ENCODE measurements at regions not wholly inside any gene's neighbourhood (a gene's known extent, or its start where the extent isn't known, plus 50 kb on each side); places are given as distances from the start of the nearest gene placed in this dataset.

DNA sequence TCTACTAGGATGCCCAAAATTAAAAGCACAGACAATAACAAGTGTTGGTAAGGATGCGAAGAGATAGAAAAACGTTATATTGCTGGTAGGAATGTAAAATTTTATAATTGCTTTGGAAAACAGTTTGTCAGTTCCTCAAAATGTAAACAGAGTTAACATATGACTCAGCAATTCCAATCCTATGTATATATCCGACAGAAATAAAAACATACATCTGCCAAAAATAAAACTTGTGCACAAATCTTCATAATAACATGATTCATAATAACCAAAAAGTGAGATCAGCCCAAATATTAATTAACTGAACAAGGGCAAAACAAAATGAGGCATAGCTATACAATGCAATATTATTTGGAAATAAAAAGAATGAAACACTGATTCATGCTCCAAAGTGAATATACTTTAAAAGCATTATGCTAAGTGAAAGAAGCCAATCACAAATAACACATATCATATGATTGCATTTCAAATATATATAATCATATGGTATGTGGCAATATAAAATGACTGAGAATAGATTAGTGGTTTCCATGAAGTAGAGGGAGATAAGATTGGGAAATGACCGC is 609.3 kb downstream of the IGSF11 start:
- Histone ChIP-seq H3K9me3 (ENCODE audit: insufficient read depth, low read length) (no peaks in the 10 kb centered on the region), H3K4me3 (ENCODE audit: low read length) (no peak overlapping the region), H3K9ac (ENCODE audit: low read length) (no peak overlapping the region), H3K27ac (ENCODE audit: low read length) (no peak overlapping the region), H3K4me2 (ENCODE audit: low read length) (no peak overlapping the region), H3K36me3 (replicated peaks; ENCODE audit: low read depth, low read length) (no peaks in the 10 kb centered on the region), H3K79me2 (ENCODE audit: low read length) (no peaks in the 10 kb centered on the region), H3K27me3 (ENCODE audit: low read depth, low read length) (no peaks in the 10 kb centered on the region), H3K4me1 (ENCODE audit: low read length) (no peaks in the 10 kb centered on the region), H2AFZ (ENCODE audit: low read depth, low read length) (no peak overlapping the region), H4K20me1 (ENCODE audit: insufficient read depth, low read length) (no peaks in the 10 kb centered on the region)
- TF ChIP-seq, protein P1, sequence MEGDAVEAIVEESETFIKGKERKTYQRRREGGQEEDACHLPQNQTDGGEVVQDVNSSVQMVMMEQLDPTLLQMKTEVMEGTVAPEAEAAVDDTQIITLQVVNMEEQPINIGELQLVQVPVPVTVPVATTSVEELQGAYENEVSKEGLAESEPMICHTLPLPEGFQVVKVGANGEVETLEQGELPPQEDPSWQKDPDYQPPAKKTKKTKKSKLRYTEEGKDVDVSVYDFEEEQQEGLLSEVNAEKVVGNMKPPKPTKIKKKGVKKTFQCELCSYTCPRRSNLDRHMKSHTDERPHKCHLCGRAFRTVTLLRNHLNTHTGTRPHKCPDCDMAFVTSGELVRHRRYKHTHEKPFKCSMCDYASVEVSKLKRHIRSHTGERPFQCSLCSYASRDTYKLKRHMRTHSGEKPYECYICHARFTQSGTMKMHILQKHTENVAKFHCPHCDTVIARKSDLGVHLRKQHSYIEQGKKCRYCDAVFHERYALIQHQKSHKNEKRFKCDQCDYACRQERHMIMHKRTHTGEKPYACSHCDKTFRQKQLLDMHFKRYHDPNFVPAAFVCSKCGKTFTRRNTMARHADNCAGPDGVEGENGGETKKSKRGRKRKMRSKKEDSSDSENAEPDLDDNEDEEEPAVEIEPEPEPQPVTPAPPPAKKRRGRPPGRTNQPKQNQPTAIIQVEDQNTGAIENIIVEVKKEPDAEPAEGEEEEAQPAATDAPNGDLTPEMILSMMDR (IDR thresholded peaks at IDR 0.05; ENCODE audit: low read depth, low read length), result no peak
- no peak for TF ChIP-seq EZH2phosphoT487 (IDR thresholded peaks at IDR 0.05; ENCODE audit: low read depth)

DNA sequence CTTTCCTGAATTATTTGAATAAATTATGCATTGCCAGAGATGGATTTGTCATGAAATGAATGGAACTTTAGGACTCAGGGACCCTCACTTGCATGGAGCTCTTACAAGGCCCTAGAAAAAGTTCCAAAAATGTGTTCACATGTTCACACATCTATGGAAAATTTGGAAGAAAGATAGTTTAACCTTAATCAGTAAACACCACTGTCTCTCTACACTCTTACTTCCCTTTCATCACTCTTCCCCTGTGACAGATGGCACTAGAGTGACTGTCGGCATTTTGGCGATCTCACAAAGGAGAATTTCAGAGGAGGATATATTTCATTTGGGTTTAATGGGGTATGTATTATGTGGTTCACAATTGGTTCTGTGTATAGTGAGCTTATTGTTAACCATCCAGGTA is 600.8 kb downstream of the IGSF11 start:
- TF ChIP-seq EZH2phosphoT487 (IDR thresholded peaks at IDR 0.05; ENCODE audit: low read depth), result no peak
- TF ChIP-seq, protein P1 (IDR thresholded peaks at IDR 0.05; ENCODE audit: low read depth, low read length), result no peak
- H3K4me2 ChIP-seq (ENCODE audit: low read length), result no peak overlapping the region
- no peaks in the 10 kb centered on the region for H3K4me1 ChIP-seq (ENCODE audit: low read length)
- H3K79me2 ChIP-seq (ENCODE audit: low read length), result no peaks in the 10 kb centered on the region
- H3K27me3 ChIP-seq (ENCODE audit: low read depth, low read length), result no peaks in the 10 kb centered on the region
- no peak overlapping the region for H3K9ac ChIP-seq (ENCODE audit: low read length)
- H3K9me3 ChIP-seq (ENCODE audit: insufficient read depth, low read length), result no peaks in the 10 kb centered on the region
- no peak overlapping the region for H3K4me3 ChIP-seq (ENCODE audit: low read length)
- H3K36me3 ChIP-seq (replicated peaks; ENCODE audit: low read depth, low read length), result no peaks in the 10 kb centered on the region
- H2AFZ ChIP-seq (ENCODE audit: low read depth, low read length), result no peak overlapping the region
- no peak overlapping the region for H3K27ac ChIP-seq (ENCODE audit: low read length)
- no peaks in the 10 kb centered on the region for H4K20me1 ChIP-seq (ENCODE audit: insufficient read depth, low read length)

DNA sequence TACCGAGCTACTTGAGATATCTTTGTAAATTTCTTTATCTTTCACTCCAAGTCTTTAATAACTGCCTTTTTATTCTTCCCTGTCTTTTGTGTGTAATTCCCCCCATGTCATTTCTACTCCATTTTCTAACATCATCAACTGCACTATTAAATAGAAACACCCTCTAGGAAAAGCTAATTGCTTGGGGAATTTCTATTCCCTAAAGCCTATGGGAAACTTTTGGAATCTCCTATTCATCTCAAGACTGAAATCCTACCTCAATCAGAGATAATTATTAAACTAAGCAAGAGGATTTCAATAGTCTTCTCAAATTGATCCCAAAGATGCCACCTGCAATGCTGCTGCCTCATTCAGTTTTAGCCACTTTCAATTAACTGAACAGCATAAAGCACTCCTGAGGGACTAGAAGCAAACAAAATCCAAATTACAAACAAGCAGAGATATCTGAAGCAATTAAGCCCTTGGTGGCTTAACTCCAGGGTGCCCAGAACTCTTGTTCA is 598.7 kb downstream of the IGSF11 start:
- Histone ChIP-seq H3K9me3 (ENCODE audit: insufficient read depth, low read length) (no peaks in the 10 kb centered on the region), H3K79me2 (ENCODE audit: low read length) (no peaks in the 10 kb centered on the region)
- TF ChIP-seq, protein P1 (IDR thresholded peaks at IDR 0.05; ENCODE audit: low read depth, low read length), result no peak
- TF ChIP-seq EZH2phosphoT487 (IDR thresholded peaks at IDR 0.05; ENCODE audit: low read depth), result no peak

DNA sequence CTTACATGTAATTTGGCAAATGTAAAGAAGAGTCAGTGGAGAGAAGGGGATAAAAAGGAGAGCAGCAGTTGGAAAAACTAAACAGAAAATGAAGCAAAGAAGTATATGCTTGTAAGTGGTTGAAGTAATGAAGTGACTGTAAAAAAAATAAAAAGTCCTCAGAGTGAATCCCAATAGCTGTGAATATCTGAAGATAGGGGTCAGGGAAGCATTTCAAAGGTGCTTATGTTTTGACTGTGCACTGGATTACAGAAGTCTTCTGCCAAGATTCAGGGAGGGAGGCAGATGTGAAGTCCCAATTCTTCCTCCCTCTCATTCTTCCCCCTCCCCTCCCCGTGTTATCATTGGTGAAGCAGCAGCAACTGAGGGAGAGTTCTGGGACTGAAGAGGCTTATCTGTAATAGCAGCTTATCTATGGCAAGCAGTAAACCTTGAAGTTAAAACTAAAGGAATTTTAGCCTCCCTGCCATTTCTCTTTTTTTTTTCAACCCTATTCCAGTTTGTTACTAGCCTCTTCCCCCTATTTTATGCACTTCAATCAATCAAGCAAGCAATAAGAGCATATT is 597.9 kb downstream of the IGSF11 start:
- no peak overlapping the region for H3K4me3 ChIP-seq (ENCODE audit: low read length)
- TF ChIP-seq EZH2phosphoT487 (IDR thresholded peaks at IDR 0.05; ENCODE audit: low read depth), result no peak
- TF ChIP-seq, protein P1 (IDR thresholded peaks at IDR 0.05; ENCODE audit: low read depth, low read length), result no peak
- H3K36me3 ChIP-seq (replicated peaks; ENCODE audit: low read depth, low read length), result no peaks in the 10 kb centered on the region
- H3K79me2 ChIP-seq (ENCODE audit: low read length), result no peaks in the 10 kb centered on the region
- no peaks in the 10 kb centered on the region for H4K20me1 ChIP-seq (ENCODE audit: insufficient read depth, low read length)
- no peaks in the 10 kb centered on the region for H3K27me3 ChIP-seq (ENCODE audit: low read depth, low read length)
- H3K4me2 ChIP-seq (ENCODE audit: low read length), result no peak overlapping the region
- H3K9ac ChIP-seq (ENCODE audit: low read length), result no peak overlapping the region
- no peaks in the 10 kb centered on the region for H3K4me1 ChIP-seq (ENCODE audit: low read length)
- H3K9me3 ChIP-seq (ENCODE audit: insufficient read depth, low read length), result no peaks in the 10 kb centered on the region
- H2AFZ ChIP-seq (ENCODE audit: low read depth, low read length), result no peak overlapping the region
- H3K27ac ChIP-seq (ENCODE audit: low read length), result no peak overlapping the region

More for the DNA sequence above, 598.7 kb downstream of the IGSF11 start:
- Histone ChIP-seq H3K27ac (ENCODE audit: low read length) (no peak overlapping the region), H3K4me3 (ENCODE audit: low read length) (no peak overlapping the region), H3K4me2 (ENCODE audit: low read length) (no peak overlapping the region), H2AFZ (ENCODE audit: low read depth, low read length) (no peak overlapping the region), H3K9ac (ENCODE audit: low read length) (no peak overlapping the region), H3K4me1 (ENCODE audit: low read length) (no peaks in the 10 kb centered on the region), H4K20me1 (ENCODE audit: insufficient read depth, low read length) (no peaks in the 10 kb centered on the region), H3K27me3 (ENCODE audit: low read depth, low read length) (no peaks in the 10 kb centered on the region), H3K36me3 (replicated peaks; ENCODE audit: low read depth, low read length) (no peaks in the 10 kb centered on the region)

Measured in OCI-LY3 (cell line).